Fibroblast of lung (primary cell): ENCODE measurements at regions not wholly inside any gene's neighbourhood (a gene's known extent, or its start where the extent isn't known, plus 50 kb on each side); places are given as distances from the start of the nearest gene placed in this dataset.

Experiments
- CTCF ChIP-seq, 2 donors: IDR thresholded peaks in 1 of 2; conservative IDR thresholded peaks in 1 of 2; 1 replicate in 1 of 2; 2 replicates in 1 of 2; pipeline ENCODE4 v1.5.1; 2011 to 2012; ENCODE audit warnings: low read length in 2 of 2, control low read depth in 1 of 2, inconsistent platforms in 1 of 2, low read depth in 1 of 2, mild to moderate bottlenecking in 1 of 2
- EZH2 ChIP-seq: IDR thresholded peaks from 2 replicates; pipeline ENCODE4 v1.5.1; 2012; ENCODE audit warnings: low read length, control low read depth, mild to moderate bottlenecking; ENCODE audit errors: missing control alignments

GRCh38 chr4:187071946-187072600 lies 348.4 kb upstream of the FAT1 start:
- TF ChIP-seq EZH2 = no peak
- TF ChIP-seq CTCF (conservative IDR thresholded peaks at IDR 0.05 in 1 of 2, IDR thresholded peaks at IDR 0.05 in 1 of 2; ENCODE audit: low read depth in 1 of 2, low read length in 2 of 2) = no peak
